ENCODE measurements at regions not wholly inside any gene's neighbourhood (a gene's known extent, or its start where the extent isn't known, plus 50 kb on each side); places are given as distances from the start of the nearest gene placed in this dataset.

DNA sequence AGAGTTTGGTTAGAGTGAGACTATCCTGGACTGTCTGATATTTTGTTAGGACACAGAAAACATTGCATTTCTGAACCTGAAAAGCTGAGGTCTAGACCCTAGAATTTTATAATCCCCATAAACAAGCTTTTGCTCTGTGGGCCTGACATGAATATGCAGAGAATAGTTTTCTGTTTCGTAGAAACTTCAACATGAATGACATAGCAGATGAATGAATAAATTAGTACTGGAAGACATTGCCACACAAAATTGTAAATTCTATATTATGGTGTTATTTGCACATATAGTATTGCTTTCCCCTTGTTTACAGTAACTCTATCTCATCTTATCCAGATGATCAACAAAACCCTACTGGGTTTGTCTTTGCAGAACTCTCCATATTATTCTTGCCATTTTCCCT is 54.9 kb upstream of the MAML3 start:
- Mint-ChIP-seq H3K27me3 (ENCODE audit: low read depth) (peaks cover 17% of the 10 kb centered on the region), H3K4me3 (ENCODE audit: unreplicated experiment) (no peak overlapping the region), H3K27ac (ENCODE audit: unreplicated experiment) (no peak overlapping the region), H3K4me1 (ENCODE audit: low read depth) (no peaks in the 10 kb centered on the region), H3K9me3 (ENCODE audit: low read depth) (peaks cover 6% of the 10 kb centered on the region), H3K36me3 (ENCODE audit: low read depth) (no peaks in the 10 kb centered on the region)
- no peak for DNase-seq (ENCODE audit: low spot score)
- TF ChIP-seq CTCF (IDR thresholded peaks at IDR 0.05) = no peak
